Femur (tissue), 1 donor: ENCODE measurements at regions not wholly inside any gene's neighbourhood (a gene's known extent, or its start where the extent isn't known, plus 50 kb on each side); places are given as distances from the start of the nearest gene placed in this dataset.

Experiments
- DNase-seq: peaks from one replicate; pipeline ENCODE4 v3.0.0-alpha.2; 2017

- no peak for DNase-seq
Measured at GRCh38 chr4:62865261-62865660, 1544.0 kb downstream of the TECRL start.

DNA sequence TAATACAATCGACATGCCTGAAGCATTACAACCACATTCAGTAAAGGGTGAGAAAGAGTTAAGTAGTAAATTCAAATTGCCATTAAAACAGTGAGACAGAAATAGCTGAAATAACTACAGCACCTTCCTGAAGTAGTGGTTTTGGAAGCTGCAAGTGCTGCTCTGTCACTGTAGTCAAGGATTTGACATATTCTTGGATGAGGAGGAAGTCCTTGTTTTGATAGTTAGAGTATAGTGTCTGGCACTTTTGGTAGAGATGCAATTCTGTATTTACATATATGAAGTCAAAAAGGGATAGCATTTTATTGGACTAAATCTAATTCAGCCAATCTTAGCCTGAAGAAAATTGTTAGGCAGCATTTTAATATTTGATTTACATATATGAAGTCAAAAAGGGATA, 1559.6 kb downstream of the TECRL start:
- no peak for DNase-seq

GRCh38 chr4:62835631-62836030, 1573.6 kb downstream of the TECRL start:
- no peak for DNase-seq

DNA sequence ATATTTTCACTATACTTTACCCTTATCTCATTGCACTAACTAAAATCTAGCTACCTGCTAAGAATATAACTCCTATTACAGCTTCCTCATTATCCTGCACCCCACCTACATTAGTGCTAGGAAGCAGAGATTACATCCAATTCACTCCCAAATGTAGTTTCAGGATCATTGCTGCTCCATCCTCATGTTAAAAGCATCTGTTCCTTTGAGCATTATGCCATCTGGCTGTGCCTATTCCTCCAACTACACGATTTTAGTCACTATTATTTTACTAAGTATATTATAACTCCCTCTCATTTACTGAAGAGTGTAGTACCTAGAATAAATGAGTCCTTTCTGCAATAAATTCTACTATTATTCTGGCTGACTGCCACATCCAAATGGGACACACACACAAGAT, 1586.9 kb downstream of the TECRL start:
- no peak for DNase-seq

DNA sequence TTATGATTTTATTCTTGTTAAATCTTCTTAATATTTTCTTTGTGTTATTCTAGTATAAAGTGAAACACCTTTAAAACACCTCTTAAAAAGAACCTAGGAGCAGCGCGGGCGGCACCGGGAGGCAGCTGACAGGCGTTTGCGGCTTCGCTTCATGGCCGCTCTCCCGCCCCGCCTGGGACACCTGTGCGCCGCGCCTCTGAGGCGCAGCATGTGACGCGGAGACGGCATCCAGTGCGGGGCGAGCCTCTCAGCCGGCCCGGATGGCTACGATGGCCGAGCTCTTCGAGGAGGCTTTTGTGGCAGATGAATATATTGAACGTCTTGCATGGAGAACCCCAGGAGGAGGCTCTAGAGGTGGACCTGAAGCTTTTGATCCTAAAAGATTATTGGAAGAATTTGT, 1592.7 kb downstream of the TECRL start:
- no peak for DNase-seq

DNA sequence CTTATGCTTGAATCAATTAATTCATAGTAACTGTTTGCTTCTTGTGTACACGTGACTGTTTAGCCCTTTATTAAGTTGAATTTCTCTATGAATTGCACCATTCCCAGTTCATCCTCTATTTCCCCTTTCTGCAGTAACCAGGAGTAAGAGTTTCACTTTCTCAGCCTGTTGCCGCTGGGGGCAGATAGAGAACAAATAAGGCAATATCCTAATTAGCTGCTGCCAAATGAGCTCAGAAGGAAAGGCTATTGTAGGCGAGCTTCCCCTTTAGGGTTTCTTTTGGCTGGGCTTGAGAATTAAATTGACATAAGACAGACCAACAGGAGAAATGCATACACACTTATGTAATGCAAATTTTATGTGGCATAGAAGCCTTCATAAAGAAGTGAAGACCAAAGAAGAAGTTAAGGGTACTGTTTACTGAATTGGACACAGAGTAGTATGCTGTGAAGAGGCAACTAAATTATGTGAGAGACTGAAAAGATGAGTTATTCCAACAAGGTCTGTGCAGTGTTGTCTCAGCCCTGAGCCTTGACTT, 1594.7 kb downstream of the TECRL start:
- DNase-seq = no peak

- DNase-seq = no peak
Measured at GRCh38 chr4:62806816-62807215, 1602.4 kb downstream of the TECRL start.

DNA sequence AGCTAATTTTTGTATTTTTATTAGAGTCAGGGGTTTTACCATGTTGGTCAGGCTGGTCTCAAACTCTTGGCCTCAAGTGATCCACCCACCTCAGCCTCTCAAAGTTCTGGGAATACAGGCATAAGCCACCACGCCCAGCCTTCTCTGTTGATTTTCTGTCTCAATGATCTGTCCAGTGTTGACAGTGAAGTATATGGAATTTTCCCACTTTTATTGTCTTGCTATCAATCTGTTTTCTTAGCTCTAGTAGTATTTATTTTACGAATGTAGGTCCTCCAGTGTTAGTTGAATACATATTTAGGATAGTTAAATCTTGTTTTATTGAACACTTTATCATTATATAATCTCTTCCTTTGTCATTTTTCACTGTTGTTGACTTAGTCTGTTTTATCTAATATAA, 1603.9 kb downstream of the ADGRL3 start:
- no peak for DNase-seq

GRCh38 chr4:62797221-62797620, 1597.1 kb downstream of the ADGRL3 start:
- DNase-seq = no peak

DNA sequence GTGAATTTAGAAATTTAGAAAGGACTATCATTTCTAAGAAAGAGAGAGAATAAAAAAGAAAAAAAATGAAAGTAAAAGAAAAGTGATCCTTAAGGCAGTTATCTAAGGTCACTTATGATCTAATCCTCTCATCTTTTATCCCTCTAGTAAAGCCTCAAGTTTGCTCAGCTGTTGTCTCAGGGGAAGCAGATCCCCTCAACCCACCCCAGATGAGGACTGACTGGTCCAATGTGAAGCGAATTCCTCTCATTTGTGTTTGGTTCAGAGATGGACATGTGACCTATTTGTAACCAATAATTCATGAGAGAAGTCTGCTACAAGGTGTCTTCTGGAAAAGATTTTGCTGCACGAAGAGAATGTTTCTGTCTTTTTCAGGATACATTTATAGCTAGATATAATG, 1591.3 kb downstream of the ADGRL3 start:
- no peak for DNase-seq

DNA sequence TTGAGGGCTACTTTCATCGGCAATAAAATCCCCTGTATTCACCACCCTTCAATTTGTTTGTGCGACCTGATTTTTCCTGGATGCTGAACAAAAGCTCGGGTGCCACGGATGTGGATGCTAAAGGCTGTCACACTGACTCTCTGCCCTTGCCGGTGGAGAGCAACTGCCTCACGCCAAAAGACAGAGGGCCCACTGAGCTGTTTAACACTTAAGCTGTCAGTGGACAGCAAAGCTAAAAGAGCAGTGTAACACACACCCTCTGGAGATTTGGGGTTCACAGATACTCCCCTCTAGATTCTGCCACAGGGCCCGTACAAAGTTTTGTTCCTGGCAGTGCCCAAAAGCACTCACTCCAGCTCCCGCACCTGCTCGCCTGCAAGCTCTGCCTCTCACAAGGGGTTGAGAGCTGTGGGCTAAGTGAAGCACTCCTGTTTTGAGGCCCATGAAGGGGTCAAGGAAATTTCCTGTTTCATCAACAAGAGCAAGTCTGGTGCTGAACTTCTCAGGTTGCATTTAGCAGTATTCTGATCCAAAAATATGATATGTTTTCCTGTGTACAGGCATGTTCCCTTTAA, 1571.9 kb downstream of the ADGRL3 start:
- DNase-seq = no peak

DNA sequence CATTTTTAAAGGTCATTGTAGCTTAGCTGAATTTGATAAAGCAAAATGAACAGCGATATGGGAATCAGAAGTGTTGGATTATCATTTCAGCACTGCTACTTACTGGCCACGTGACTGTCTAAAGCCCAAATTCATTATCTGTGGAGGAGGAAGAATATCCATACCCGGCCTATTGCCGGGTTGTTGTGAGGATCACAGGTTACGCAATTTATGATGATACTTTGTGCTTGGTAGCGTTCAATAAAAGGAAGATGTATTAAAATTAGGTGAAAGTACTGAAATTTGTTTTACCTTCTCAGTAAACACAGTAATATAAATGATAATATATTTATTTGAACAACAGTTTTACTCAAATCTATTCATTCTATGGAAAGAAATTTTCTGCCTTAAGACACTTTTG, 1540.2 kb downstream of the ADGRL3 start:
- DNase-seq = no peak

DNA sequence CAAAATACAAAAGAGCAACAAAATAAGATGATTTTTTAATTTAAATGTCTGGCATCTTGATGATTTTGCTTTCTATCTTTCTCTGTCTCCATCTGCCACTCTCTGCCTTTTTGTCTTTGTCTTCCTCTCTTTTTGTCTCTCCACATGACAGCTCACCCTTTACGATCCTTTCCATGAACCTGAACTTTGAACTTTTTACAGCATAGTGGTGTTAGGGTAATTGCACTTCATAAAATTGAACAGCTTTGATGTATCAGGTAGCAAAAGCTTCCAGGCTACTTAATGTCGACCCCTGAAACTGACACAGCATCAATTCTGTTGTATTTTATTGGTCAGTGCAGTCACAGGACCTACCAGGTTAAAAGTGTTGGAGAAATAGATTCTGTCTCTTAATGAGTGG, 1517.0 kb downstream of the ADGRL3 start:
- DNase-seq = no peak

GRCh38 chr4:62711575-62711974, 1511.4 kb downstream of the ADGRL3 start:
- no peak for DNase-seq

GRCh38 chr4:62709618-62710252, 1509.6 kb downstream of the ADGRL3 start:
- no peak for DNase-seq

DNA sequence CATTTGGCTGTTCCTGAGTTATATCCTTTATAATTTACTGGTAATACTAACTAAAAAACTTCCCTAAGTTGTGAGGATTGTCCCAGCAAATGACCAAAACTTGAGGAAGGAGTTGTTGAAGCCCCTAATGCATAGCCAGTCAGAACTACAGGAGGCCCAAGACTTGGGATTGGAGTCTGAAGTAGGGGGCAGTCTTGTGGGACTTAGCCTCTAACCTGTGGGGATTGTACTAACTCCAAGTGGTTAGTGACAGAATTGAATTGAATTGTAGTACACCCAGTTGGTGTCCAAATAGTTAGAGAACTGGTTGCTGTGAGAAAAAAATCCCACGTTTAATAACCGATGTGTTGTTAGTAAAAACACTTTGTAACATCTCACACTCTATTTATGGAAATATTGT, 1506.3 kb downstream of the ADGRL3 start:
- DNase-seq = no peak

GRCh38 chr4:62683799-62684566, 1483.9 kb downstream of the ADGRL3 start:
- DNase-seq = no peak

- no peak for DNase-seq
Measured at GRCh38 chr4:62676962-62677361, 1476.8 kb downstream of the ADGRL3 start.

DNA sequence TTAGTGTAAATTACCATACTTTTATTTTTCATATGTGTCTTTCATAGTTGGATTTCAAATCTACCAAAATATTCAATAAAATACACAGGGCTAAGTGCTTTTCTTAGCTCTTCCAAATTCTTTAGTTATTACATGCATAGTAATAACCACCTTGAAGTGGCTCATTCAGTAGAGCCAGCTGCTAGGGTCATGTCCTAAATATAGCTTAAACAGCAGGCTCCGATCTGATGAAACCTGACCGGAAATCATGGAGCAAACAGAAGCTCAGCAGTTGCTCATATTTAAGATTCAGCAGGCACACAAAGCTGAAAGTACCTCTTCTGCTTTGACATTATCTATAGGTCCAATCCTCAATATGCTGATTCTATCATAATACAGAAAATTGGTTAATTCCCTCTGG, 1470.4 kb downstream of the ADGRL3 start:
- peak; percentile 36 for DNase-seq

- DNase-seq = no peak
Measured at GRCh38 chr4:62661821-62662220, 1461.7 kb downstream of the ADGRL3 start.

DNA sequence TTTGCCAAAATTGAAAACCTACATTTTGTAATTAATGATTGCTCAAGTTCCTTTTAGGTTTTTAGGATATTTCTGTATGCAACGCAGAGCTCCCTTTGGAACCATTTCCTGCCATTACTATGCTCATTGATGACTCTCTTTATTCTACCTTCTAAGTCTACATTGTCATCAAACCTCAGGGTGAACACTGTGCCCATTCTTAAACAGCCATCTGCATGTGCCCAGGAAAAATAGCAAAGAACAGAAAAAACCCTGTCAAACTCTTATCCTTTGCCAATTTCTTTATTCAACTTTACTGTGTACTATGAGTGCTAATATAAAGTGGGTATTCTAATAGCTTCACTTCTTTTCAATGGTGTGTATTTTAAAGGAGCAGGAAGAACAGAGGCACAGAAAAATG, 1455.9 kb downstream of the ADGRL3 start:
- DNase-seq = no peak

GRCh38 chr4:62644372-62644771, 1444.2 kb downstream of the ADGRL3 start:
- no peak for DNase-seq

GRCh38 chr4:62640296-62640695, 1440.2 kb downstream of the ADGRL3 start:
- DNase-seq = no peak

GRCh38 chr4:62627671-62628070, 1427.5 kb downstream of the ADGRL3 start:
- DNase-seq = no peak
